ENCODE measurements at regions not wholly inside any gene's neighbourhood (a gene's known extent, or its start where the extent isn't known, plus 50 kb on each side); places are given as distances from the start of the nearest gene placed in this dataset.
"Not testable (repeated sequence)": the region's sequence is repeated elsewhere in the genome, so short reads cannot be mapped to it uniquely, and the experiment has no call there.

DNA sequence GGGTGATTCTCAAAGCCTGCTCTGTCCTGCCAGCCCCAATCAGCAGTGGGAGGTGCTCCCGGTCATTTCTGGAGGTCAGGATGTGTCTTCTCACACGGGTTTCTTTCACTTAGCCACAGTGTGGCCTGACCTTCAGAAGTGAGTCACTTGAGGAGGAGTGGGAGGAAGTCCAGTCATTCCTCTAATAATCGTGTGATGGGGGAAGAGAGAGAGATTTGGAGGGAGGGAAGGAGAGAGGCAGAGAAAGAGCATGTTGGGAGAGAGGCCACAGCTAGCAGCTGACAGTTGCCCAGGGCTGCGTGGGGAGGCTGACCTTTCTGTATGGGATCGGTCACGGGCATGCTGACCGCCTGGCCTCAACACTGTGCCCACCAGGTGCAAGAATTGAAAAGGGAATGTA lies 139.9 kb downstream of the NPIPB11 start:
- not testable (repeated sequence) for H4K20me1 ChIP-seq; H3K9ac ChIP-seq; H3K27me3 ChIP-seq; H3K9me3 ChIP-seq (replicated peaks in 1 of 11); H3K36me3 ChIP-seq; H3K27ac ChIP-seq; H3K4me3 ChIP-seq
- Histone ChIP-seq H3K4me2 (peak overlapping the region in 3 of 11 experiments; percentile 29 to 56 (median 37); a peak in 4 of 22 replicates), H3K4me1 (peaks cover 0 to 21% (median 0%) of the 10 kb centered on the region in 10 experiments; a peak in 7 of 20 replicates)

GRCh38 chr16:29265255-29265853 lies 141.2 kb downstream of the NPIPB11 start:
- H3K27ac ChIP-seq: not testable (repeated sequence)
- H3K4me1 ChIP-seq: peaks cover 0 to 16% (median 0%) of the 10 kb centered on the region in 10 experiments; a peak in 7 of 20 replicates
- peak overlapping the region in 3 of 11 experiments; percentile 46 to 59 (median 52); a peak in 5 of 22 replicates for H3K4me2 ChIP-seq

DNA sequence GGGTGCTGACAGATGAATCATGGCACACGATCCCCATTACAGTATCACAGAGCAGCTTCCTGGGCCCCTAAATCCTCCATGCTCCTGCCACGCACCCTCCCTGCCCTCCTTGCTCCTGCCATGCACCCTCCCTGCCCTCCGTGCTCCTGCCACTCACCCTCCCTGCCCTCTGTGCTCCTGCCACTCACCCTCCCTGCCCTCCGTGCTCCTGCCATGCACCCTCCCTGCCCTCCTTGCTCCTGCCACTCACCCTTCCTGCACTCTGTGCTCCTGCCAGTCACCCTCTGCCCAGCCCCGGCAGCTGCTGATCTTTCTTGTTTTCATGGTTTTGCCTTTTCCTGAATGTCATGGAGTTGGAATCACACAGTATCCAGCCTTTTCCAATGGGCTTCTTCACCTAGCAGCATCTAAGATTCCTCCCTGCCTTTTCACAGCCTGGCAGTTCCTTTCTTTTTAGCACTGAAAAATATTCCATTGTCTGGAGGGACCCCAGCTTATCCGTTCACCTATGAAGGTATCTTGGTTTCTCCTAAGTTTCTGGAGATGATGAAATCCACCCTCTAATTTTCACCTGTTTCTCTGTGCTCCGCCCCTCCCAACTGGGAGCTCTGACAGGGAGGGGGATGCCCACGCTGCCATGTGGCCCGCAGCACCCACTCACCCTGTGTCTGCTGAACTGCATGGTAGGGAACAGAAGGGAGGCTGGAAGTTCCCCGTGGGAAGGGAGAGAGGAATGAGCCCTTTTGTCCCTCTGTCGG lies 142.3 kb downstream of the NPIPB11 start:
- H3K9me3 ChIP-seq (replicated peaks in 1 of 11); H3K27ac ChIP-seq; H3K27me3 ChIP-seq; H3K9ac ChIP-seq; H3K36me3 ChIP-seq; H3K4me3 ChIP-seq; H4K20me1 ChIP-seq: not testable (repeated sequence)
- Histone ChIP-seq H3K4me2 (peak overlapping the region in 2 of 11 experiments; percentile 52 to 59; a peak in 4 of 22 replicates), H3K4me1 (peaks cover 0 to 16% (median 0%) of the 10 kb centered on the region in 10 experiments; a peak in 7 of 20 replicates)

More at GRCh38 chr16:29265255-29265853, 141.2 kb downstream of the NPIPB11 start:
- not testable (repeated sequence) for H4K20me1 ChIP-seq; H3K9ac ChIP-seq; H3K9me3 ChIP-seq (replicated peaks in 1 of 11); H3K27me3 ChIP-seq; H3K36me3 ChIP-seq; H3K4me3 ChIP-seq

DNA sequence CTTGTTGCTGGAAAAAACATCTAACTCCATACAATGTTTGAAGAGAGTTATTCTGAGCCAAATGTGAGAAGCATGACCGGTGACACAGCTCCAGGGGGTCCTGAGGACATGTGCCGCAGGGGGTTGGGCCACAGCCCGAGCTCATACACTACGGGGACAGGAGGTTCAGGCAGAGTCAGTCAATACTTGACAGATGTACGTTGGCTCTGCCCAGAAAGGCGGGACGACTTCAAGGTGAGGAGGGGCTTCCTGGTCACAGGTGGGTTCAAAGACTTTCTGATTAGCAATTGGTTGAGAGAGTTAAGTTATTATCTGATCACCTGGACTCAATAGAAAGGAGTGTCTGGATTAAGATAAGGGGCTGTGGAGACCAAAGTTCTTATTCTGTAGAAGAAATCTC lies 143.8 kb downstream of the NPIPB11 start:
- H3K27me3 ChIP-seq; H3K9me3 ChIP-seq (replicated peaks in 1 of 11); H3K27ac ChIP-seq; H3K36me3 ChIP-seq; H3K4me2 ChIP-seq; H4K20me1 ChIP-seq; H3K9ac ChIP-seq; H3K4me3 ChIP-seq: not testable (repeated sequence)
- peaks cover 0 to 16% (median 3%) of the 10 kb centered on the region in 10 experiments; a peak in 15 of 20 replicates for H3K4me1 ChIP-seq

DNA sequence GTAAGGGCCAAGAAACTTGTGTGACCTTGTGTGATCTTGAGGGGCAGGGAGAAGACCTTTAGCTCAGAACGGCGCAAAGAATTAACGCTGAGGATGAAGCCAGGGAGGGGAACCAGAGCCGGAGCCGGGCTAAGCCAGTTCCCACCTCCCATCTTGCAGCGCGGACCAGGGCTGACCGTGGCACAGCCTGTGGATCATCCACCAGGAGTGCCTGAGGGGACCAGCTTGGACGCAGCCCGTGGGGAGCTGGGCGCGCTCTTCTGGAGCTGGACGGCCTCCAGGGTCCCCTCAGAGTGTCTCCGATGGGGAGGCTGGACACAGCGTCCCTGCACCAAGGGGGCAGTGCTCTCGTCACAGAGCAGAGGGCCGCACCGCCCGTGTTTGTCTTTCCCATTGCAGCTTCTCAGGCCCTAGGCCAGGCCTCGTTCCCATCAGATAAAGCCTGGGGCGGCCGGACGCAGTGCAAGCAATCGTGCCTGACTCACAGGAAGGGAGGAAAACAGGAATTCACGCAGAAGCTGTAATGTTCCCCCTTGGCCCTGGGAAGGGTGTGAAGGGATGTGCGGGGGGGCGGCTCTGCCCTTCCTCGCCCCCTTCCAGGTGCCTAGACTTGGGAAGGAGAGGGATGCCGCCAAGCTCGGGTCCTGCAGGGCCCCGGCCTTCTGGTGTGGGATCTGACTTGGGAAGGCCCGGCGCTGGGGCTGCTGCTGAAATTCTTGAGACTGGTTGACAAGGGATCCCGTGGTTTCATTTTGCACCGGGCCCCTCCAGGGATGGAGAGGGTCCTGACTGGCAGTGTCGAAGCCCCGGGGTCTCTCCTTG lies 144.9 kb downstream of the NPIPB11 start:
- H3K9me3 ChIP-seq (replicated peaks in 1 of 11); H3K4me3 ChIP-seq; H3K27me3 ChIP-seq; H3K36me3 ChIP-seq; H4K20me1 ChIP-seq; H3K4me2 ChIP-seq; H3K9ac ChIP-seq; H3K27ac ChIP-seq: not testable (repeated sequence)
- peaks cover 0 to 11% (median 8%) of the 10 kb centered on the region in 10 experiments; a peak in 15 of 20 replicates for H3K4me1 ChIP-seq

GRCh38 chr16:29260683-29261426 lies 145.7 kb downstream of the NPIPB11 start:
- not testable (repeated sequence) for H3K9ac ChIP-seq; H3K36me3 ChIP-seq; H3K9me3 ChIP-seq (replicated peaks in 1 of 11); H3K4me2 ChIP-seq; H3K27me3 ChIP-seq; H3K4me3 ChIP-seq; H3K27ac ChIP-seq; H4K20me1 ChIP-seq
- peaks cover 0 to 11% (median 8%) of the 10 kb centered on the region in 10 experiments; a peak in 15 of 20 replicates for H3K4me1 ChIP-seq

DNA sequence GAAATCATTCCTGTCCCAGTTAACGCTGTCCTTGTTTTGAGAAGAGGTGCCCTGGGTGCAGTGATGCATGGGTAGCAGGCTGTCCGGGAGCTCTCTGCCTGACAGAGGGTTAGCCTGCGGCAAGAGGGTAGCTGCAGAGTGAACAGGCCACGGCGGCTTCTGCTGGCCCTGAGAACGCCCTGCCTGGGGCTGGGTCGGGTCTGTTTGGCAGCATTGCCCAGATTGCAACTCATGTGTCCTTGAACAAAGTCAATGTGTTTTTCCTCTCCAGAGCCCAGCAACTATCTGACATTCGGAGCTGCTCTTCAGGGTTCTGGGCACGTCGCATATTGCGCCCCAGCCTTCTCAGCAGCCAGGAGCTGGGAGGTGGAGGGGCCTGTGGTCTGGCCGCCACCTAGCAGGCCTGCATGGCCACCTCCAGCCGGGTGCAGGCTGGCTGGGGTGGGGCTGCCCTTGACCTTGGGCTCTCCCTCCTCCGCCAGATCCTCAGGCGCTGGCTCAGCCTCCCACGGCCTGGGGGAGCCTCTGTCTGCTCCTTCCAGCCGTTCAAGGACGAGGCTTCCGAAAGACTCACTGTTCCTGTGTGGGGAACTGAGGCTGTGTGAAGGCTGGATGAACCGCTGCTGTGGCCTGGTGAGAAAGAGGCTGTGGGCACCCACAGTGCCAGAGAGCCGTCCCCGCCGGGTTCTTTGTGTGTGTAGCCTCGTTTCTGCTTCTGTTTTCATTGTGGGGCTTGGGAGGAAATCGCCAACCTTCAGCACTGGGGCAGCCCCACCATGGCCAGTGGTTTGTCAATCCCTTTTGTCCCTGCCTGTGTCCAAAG lies 146.7 kb downstream of the NPIPB11 start:
- H3K27me3 ChIP-seq; H3K4me3 ChIP-seq; H3K27ac ChIP-seq; H4K20me1 ChIP-seq; H3K9ac ChIP-seq; H3K36me3 ChIP-seq; H3K9me3 ChIP-seq (replicated peaks in 1 of 11); H3K4me2 ChIP-seq: not testable (repeated sequence)
- peaks cover 0 to 14% (median 6%) of the 10 kb centered on the region in 10 experiments; a peak in 16 of 20 replicates for H3K4me1 ChIP-seq

GRCh38 chr16:29258946-29259634 lies 147.4 kb downstream of the NPIPB11 start:
- not testable (repeated sequence) for H3K36me3 ChIP-seq; H4K20me1 ChIP-seq; H3K4me3 ChIP-seq; H3K27ac ChIP-seq; H3K27me3 ChIP-seq; H3K4me2 ChIP-seq; H3K9ac ChIP-seq; H3K9me3 ChIP-seq (replicated peaks in 1 of 11)
- H3K4me1 ChIP-seq: peaks cover 0 to 19% (median 11%) of the 10 kb centered on the region in 10 experiments; a peak in 13 of 20 replicates

GRCh38 chr16:29257419-29258336 lies 148.8 kb downstream of the NPIPB11 start:
- not testable (repeated sequence) for H3K36me3 ChIP-seq; H3K27me3 ChIP-seq; H3K9me3 ChIP-seq (replicated peaks in 1 of 11); H4K20me1 ChIP-seq; H3K9ac ChIP-seq; H3K27ac ChIP-seq; H3K4me3 ChIP-seq
- Histone ChIP-seq H3K4me2 (peak overlapping the region in 6 of 11 experiments; percentile 22 to 55 (median 44); a peak in 10 of 22 replicates), H3K4me1 (peaks cover 0 to 22% (median 12%) of the 10 kb centered on the region in 10 experiments; a peak in 13 of 20 replicates)

All from BLaER1 treated with 17β-estradiol and CSF1 and Interleukin-3, amounts not matched to agents 10 nM and 100 nM (cell line).